ENCODE measurements at regions not wholly inside any gene's neighbourhood (a gene's known extent, or its start where the extent isn't known, plus 50 kb on each side); places are given as distances from the start of the nearest gene placed in this dataset.

- H4K20me1 ChIP-seq (ENCODE audit: insufficient read depth, low read length), result no peaks in the 10 kb centered on the region
- H3K9me3 ChIP-seq (ENCODE audit: insufficient read depth, low read length), result no peaks in the 10 kb centered on the region
- no peaks in the 10 kb centered on the region for H3K36me3 ChIP-seq (replicated peaks; ENCODE audit: low read depth, low read length)
- no peaks in the 10 kb centered on the region for H3K79me2 ChIP-seq (ENCODE audit: low read length)
- TF ChIP-seq, protein P1, sequence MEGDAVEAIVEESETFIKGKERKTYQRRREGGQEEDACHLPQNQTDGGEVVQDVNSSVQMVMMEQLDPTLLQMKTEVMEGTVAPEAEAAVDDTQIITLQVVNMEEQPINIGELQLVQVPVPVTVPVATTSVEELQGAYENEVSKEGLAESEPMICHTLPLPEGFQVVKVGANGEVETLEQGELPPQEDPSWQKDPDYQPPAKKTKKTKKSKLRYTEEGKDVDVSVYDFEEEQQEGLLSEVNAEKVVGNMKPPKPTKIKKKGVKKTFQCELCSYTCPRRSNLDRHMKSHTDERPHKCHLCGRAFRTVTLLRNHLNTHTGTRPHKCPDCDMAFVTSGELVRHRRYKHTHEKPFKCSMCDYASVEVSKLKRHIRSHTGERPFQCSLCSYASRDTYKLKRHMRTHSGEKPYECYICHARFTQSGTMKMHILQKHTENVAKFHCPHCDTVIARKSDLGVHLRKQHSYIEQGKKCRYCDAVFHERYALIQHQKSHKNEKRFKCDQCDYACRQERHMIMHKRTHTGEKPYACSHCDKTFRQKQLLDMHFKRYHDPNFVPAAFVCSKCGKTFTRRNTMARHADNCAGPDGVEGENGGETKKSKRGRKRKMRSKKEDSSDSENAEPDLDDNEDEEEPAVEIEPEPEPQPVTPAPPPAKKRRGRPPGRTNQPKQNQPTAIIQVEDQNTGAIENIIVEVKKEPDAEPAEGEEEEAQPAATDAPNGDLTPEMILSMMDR (IDR thresholded peaks at IDR 0.05; ENCODE audit: low read depth, low read length), result no peak
- TF ChIP-seq EZH2phosphoT487 (IDR thresholded peaks at IDR 0.05; ENCODE audit: low read depth), result no peak
- no peak overlapping the region for H2AFZ ChIP-seq (ENCODE audit: low read depth, low read length)
- no peak overlapping the region for H3K4me2 ChIP-seq (ENCODE audit: low read length)
- H3K9ac ChIP-seq (ENCODE audit: low read length), result no peak overlapping the region
- H3K27ac ChIP-seq (ENCODE audit: low read length), result no peak overlapping the region
- H3K4me1 ChIP-seq (ENCODE audit: low read length), result 0 out of 2 replicates have a peak, but pooled peaks cover 3% of the 10 kb centered on the region
- H3K27me3 ChIP-seq (ENCODE audit: low read depth, low read length), result no peaks in the 10 kb centered on the region
- H3K4me3 ChIP-seq (ENCODE audit: low read length), result no peak overlapping the region
These were observed 60.8 kb upstream of the ARHGEF26 start for GRCh38 chr3:154060238-154061000.

DNA sequence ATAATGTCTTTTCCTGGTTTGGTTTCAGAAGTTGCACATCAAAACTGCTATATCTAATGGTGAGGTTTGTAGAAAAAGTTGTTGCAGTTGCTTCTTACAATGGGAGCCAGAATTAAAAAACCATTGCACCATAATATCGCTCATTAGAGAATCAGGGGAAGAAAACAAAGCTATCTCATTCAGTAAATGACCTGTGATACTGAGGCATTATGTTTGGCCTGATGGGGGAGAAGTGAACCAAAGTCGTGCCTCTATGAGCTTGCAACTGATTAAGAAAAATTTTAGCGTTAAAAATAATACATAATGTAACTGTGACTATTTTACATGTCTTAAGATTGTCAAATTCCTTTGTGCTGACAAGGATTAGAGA is 60.2 kb upstream of the ARHGEF26 start:
- H3K27ac ChIP-seq (ENCODE audit: low read length), result no peak overlapping the region

DNA sequence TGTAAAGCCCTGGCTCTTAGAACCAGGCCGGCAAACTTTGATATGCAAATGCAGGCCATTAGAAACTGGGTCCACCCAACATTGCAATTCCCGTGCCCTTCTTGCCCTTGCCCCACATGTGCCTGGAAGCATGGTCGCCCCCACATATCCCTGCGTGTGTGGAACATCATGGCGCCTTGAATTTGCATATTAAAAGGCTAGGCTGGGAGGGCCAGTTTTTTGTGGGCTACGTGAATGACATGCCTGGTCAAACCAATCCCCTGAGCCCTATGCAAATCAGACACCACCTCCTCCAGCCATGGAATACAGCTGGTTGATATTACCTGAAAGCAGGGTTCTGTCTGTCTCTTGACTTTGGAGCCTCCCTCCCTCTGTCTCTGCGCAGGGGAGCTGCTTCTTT is 58.7 kb upstream of the ARHGEF26 start:
- no peak overlapping the region for H3K9ac ChIP-seq (ENCODE audit: low read length)
- no peak for TF ChIP-seq EZH2phosphoT487 (IDR thresholded peaks at IDR 0.05; ENCODE audit: low read depth)
- TF ChIP-seq, protein P1 (IDR thresholded peaks at IDR 0.05; ENCODE audit: low read depth, low read length), result no peak
- no peaks in the 10 kb centered on the region for H3K27me3 ChIP-seq (ENCODE audit: low read depth, low read length)
- H3K27ac ChIP-seq (ENCODE audit: low read length), result no peak overlapping the region
- H4K20me1 ChIP-seq (ENCODE audit: insufficient read depth, low read length), result no peaks in the 10 kb centered on the region
- no peaks in the 10 kb centered on the region for H3K9me3 ChIP-seq (ENCODE audit: insufficient read depth, low read length)
- H3K4me3 ChIP-seq (ENCODE audit: low read length), result no peak overlapping the region
- no peaks in the 10 kb centered on the region for H3K79me2 ChIP-seq (ENCODE audit: low read length)
- H3K4me2 ChIP-seq (ENCODE audit: low read length), result no peak overlapping the region
- H3K4me1 ChIP-seq (ENCODE audit: low read length), result 0 out of 2 replicates have a peak, but pooled peaks cover 3% of the 10 kb centered on the region
- H3K36me3 ChIP-seq (replicated peaks; ENCODE audit: low read depth, low read length), result no peaks in the 10 kb centered on the region
- H2AFZ ChIP-seq (ENCODE audit: low read depth, low read length), result no peak overlapping the region

More for the DNA sequence above, 60.2 kb upstream of the ARHGEF26 start:
- 0 out of 2 replicates have a peak, but pooled peaks cover 3% of the 10 kb centered on the region for H3K4me1 ChIP-seq (ENCODE audit: low read length)
- H3K9ac ChIP-seq (ENCODE audit: low read length), result no peak overlapping the region
- H4K20me1 ChIP-seq (ENCODE audit: insufficient read depth, low read length), result no peaks in the 10 kb centered on the region
- no peaks in the 10 kb centered on the region for H3K9me3 ChIP-seq (ENCODE audit: insufficient read depth, low read length)
- no peaks in the 10 kb centered on the region for H3K79me2 ChIP-seq (ENCODE audit: low read length)
- H2AFZ ChIP-seq (ENCODE audit: low read depth, low read length), result no peak overlapping the region
- no peaks in the 10 kb centered on the region for H3K36me3 ChIP-seq (replicated peaks; ENCODE audit: low read depth, low read length)
- TF ChIP-seq EZH2phosphoT487 (IDR thresholded peaks at IDR 0.05; ENCODE audit: low read depth), result no peak
- TF ChIP-seq, protein P1 (IDR thresholded peaks at IDR 0.05; ENCODE audit: low read depth, low read length), result no peak
- no peak overlapping the region for H3K4me2 ChIP-seq (ENCODE audit: low read length)
- no peak overlapping the region for H3K4me3 ChIP-seq (ENCODE audit: low read length)
- H3K27me3 ChIP-seq (ENCODE audit: low read depth, low read length), result no peaks in the 10 kb centered on the region

GRCh38 chr3:154071146-154071545 is 50.0 kb upstream of the ARHGEF26 start:
- Histone ChIP-seq H3K9ac (ENCODE audit: low read length) (no peak overlapping the region), H4K20me1 (ENCODE audit: insufficient read depth, low read length) (no peaks in the 10 kb centered on the region)

More at GRCh38 chr3:154071146-154071545, 50.0 kb upstream of the ARHGEF26 start:
- H3K27me3 ChIP-seq (ENCODE audit: low read depth, low read length), result no peaks in the 10 kb centered on the region
- no peaks in the 10 kb centered on the region for H3K36me3 ChIP-seq (replicated peaks; ENCODE audit: low read depth, low read length)
- no peaks in the 10 kb centered on the region for H3K4me1 ChIP-seq (ENCODE audit: low read length)
- no peak overlapping the region for H3K27ac ChIP-seq (ENCODE audit: low read length)
- no peak overlapping the region for H2AFZ ChIP-seq (ENCODE audit: low read depth, low read length)
- H3K9me3 ChIP-seq (ENCODE audit: insufficient read depth, low read length), result no peaks in the 10 kb centered on the region
- no peak overlapping the region for H3K4me2 ChIP-seq (ENCODE audit: low read length)
- no peak overlapping the region for H3K4me3 ChIP-seq (ENCODE audit: low read length)
- TF ChIP-seq, protein P1 (IDR thresholded peaks at IDR 0.05; ENCODE audit: low read depth, low read length), result no peak
- TF ChIP-seq EZH2phosphoT487 (IDR thresholded peaks at IDR 0.05; ENCODE audit: low read depth), result no peak
- H3K79me2 ChIP-seq (ENCODE audit: low read length), result no peaks in the 10 kb centered on the region
